Endodermal cell (in vitro differentiated cells): ENCODE measurements at regions not wholly inside any gene's neighbourhood (a gene's known extent, or its start where the extent isn't known, plus 50 kb on each side); places are given as distances from the start of the nearest gene placed in this dataset.

Source experiments
- DNase-seq: peaks from one replicate; pipeline ENCODE4 v3.0.0-alpha.2; 2017
- H3K27ac ChIP-seq: 2 replicates; pipeline ENCODE4 v1.5.1; 2013; ENCODE audit warnings: mild to moderate bottlenecking, low read depth, low read length, moderate library complexity
- H3K27me3 ChIP-seq: 2 replicates; pipeline ENCODE4 v1.6.1; 2013; ENCODE audit warnings: mild to moderate bottlenecking, low read length, moderate library complexity; ENCODE audit not compliant: insufficient read depth, control insufficient read depth, poor library complexity, severe bottlenecking
- H3K36me3 ChIP-seq: 2 replicates; pipeline ENCODE4 v1.7.0; 2013; ENCODE audit warnings: mild to moderate bottlenecking, low read length, moderate library complexity; ENCODE audit not compliant: control insufficient read depth, insufficient read depth
- H3K4me1 ChIP-seq: one replicate; pipeline ENCODE4 v1.7.0; 2013; ENCODE audit warnings: low read length; ENCODE audit not compliant: control insufficient read depth, insufficient read depth
- H3K4me3 ChIP-seq: 2 replicates; pipeline ENCODE4 v1.5.1; 2013; ENCODE audit warnings: mild to moderate bottlenecking, low read length, moderate library complexity
- H3K9ac ChIP-seq: 2 replicates; pipeline ENCODE4 v1.6.1; 2013; ENCODE audit warnings: mild to moderate bottlenecking, low read length, moderate library complexity; ENCODE audit not compliant: poor library complexity, severe bottlenecking; ENCODE audit errors: extremely low read depth
- H3K9me3 ChIP-seq: 2 replicates; pipeline ENCODE4 v1.6.1; 2013; ENCODE audit warnings: mild to moderate bottlenecking, low read length, moderate library complexity; ENCODE audit not compliant: control insufficient read depth
- H3K27ac Mint-ChIP-seq: 2 replicates; pipeline ENCODE4 v1.8.0; 2020; ENCODE audit warnings: mixed read lengths
- H3K27me3 Mint-ChIP-seq: 2 replicates; pipeline ENCODE4 v1.8.0; 2021; ENCODE audit warnings: mild to moderate bottlenecking, mixed read lengths; ENCODE audit not compliant: insufficient read depth
- H3K36me3 Mint-ChIP-seq: 2 replicates; pipeline ENCODE4 v1.8.0; 2020; ENCODE audit warnings: low read depth, mixed read lengths
- H3K4me1 Mint-ChIP-seq: 2 replicates; pipeline ENCODE4 v1.8.0; 2020; ENCODE audit warnings: mixed read lengths
- H3K4me3 Mint-ChIP-seq: 2 replicates; pipeline ENCODE4 v1.8.0; 2020; ENCODE audit warnings: mild to moderate bottlenecking, moderate library complexity, mixed read lengths
- H3K9me3 Mint-ChIP-seq: 2 replicates; pipeline ENCODE4 v1.8.0; 2020; ENCODE audit warnings: mild to moderate bottlenecking, mixed read lengths
- WGBS, 2 experiments: methylation state at CpG; one replicate each; pipeline versions ENCODE4 v1.1.5 to v1.1.7; 2013; ENCODE audit warnings: missing lambda C conversion rate in 2 of 2, mixed read lengths in 1 of 2; ENCODE audit not compliant: insufficient coverage in 1 of 2, insufficient read length in 1 of 2; 5-methylcytosine and 5-hydroxymethylcytosine counted together
- TF ChIP-seq, protein P1 (sequence below): fragments of 200-600 bp; sonication (generic); conservative IDR thresholded peaks from 2 replicates; pipeline ENCODE4 v1.5.0; 2021; ENCODE audit warnings: antibody characterized with exemption, mild to moderate bottlenecking

- H3K4me3 Mint-ChIP-seq, result no peak overlapping the region
- H3K9me3 ChIP-seq, result no peaks in the 10 kb centered on the region
- H3K4me1 ChIP-seq, result no peaks in the 10 kb centered on the region
- H3K36me3 Mint-ChIP-seq, result no peaks in the 10 kb centered on the region
- no peak overlapping the region for H3K9ac ChIP-seq
- H3K36me3 ChIP-seq, result no peaks in the 10 kb centered on the region
- H3K27ac Mint-ChIP-seq, result no peak overlapping the region
- no peaks in the 10 kb centered on the region for H3K27me3 Mint-ChIP-seq
- WGBS, 2 experiments, result 91 to 96% methylated on average over 5 of the region's 5 CpGs
- no peak overlapping the region for H3K4me3 ChIP-seq
- no peaks in the 10 kb centered on the region for H3K27me3 ChIP-seq
- peaks cover 2% of the 10 kb centered on the region for H3K9me3 Mint-ChIP-seq
- no peak for DNase-seq
- TF ChIP-seq, protein P1, sequence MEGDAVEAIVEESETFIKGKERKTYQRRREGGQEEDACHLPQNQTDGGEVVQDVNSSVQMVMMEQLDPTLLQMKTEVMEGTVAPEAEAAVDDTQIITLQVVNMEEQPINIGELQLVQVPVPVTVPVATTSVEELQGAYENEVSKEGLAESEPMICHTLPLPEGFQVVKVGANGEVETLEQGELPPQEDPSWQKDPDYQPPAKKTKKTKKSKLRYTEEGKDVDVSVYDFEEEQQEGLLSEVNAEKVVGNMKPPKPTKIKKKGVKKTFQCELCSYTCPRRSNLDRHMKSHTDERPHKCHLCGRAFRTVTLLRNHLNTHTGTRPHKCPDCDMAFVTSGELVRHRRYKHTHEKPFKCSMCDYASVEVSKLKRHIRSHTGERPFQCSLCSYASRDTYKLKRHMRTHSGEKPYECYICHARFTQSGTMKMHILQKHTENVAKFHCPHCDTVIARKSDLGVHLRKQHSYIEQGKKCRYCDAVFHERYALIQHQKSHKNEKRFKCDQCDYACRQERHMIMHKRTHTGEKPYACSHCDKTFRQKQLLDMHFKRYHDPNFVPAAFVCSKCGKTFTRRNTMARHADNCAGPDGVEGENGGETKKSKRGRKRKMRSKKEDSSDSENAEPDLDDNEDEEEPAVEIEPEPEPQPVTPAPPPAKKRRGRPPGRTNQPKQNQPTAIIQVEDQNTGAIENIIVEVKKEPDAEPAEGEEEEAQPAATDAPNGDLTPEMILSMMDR, result no peak
- H3K27ac ChIP-seq, result no peak overlapping the region
- H3K4me1 Mint-ChIP-seq, result peaks cover 10% of the 10 kb centered on the region
Observed at GRCh38 chr11:112619106-112619505, 342.1 kb upstream of the NCAM1 start.

DNA sequence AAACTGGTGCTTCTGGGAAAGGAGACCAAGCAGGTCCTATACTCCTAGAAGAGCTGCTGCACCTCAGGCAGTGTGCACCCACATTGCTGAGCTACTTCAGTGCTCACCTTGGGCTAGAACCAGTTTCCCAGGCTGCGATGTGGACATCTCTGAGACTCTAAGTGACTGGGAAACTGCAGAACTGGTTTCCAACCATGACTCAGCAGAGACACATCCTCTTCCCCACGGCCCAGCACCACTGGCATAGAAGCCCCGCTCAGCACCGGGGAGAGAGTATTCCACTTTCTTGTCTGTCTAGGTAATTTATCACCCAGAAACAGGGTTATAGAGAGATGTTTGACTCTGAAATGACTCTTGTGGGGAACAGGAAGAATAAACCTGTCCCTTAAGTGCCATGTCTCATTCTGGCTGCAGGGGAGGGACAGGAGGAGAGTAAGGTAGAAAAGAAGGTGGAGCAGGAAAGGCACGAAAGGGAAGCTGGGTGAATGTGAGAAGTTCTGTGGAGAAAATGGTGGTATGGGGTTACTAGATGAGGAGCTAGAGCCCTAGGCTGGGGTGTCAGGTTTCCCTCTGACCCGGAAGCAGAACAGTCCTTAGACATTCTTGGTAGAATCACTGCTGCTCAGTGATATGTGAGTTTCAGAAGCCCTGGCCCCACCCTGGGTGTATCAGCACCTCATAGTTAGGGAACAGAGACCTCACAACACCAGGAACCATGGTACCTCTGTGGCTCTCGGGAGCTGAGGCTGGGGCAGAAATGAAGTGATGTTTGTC, 340.4 kb upstream of the NCAM1 start:
- H3K27me3 Mint-ChIP-seq, result no peaks in the 10 kb centered on the region
- peaks cover 10% of the 10 kb centered on the region for H3K4me1 Mint-ChIP-seq
- Histone ChIP-seq H3K9me3 (no peaks in the 10 kb centered on the region), H3K4me1 (no peaks in the 10 kb centered on the region), H3K9ac (no peak overlapping the region), H3K27me3 (no peaks in the 10 kb centered on the region), H3K4me3 (no peak overlapping the region), H3K36me3 (no peaks in the 10 kb centered on the region), H3K27ac (no peak overlapping the region)
- peaks cover 2% of the 10 kb centered on the region for H3K9me3 Mint-ChIP-seq
- 89 to 100% methylated on average over 3 to 7 of the region's 7 CpGs for WGBS, 2 experiments
- no peaks in the 10 kb centered on the region for H3K36me3 Mint-ChIP-seq
- H3K27ac Mint-ChIP-seq, result no peak overlapping the region
- DNase-seq, result no peak
- TF ChIP-seq, protein P1, result no peak
- H3K4me3 Mint-ChIP-seq, result no peak overlapping the region

- no peaks in the 10 kb centered on the region for H3K9me3 ChIP-seq
- no peak overlapping the region for H3K4me3 ChIP-seq
- WGBS, 2 experiments, result 93% methylated on average over 1 of the region's 1 CpG; no CpG with 5 or more reads in 1 of the 2 experiments
- H3K36me3 Mint-ChIP-seq, result no peaks in the 10 kb centered on the region
- no peaks in the 10 kb centered on the region for H3K36me3 ChIP-seq
- H3K27ac Mint-ChIP-seq, result no peak overlapping the region
- no peak overlapping the region for H3K27ac ChIP-seq
- peaks cover 3% of the 10 kb centered on the region for H3K27me3 Mint-ChIP-seq
- DNase-seq, result no peak
- no peaks in the 10 kb centered on the region for H3K4me1 ChIP-seq
- TF ChIP-seq, protein P1, result no peak
- H3K9me3 Mint-ChIP-seq, result peaks cover 2% of the 10 kb centered on the region
- no peaks in the 10 kb centered on the region for H3K27me3 ChIP-seq
- H3K4me1 Mint-ChIP-seq, result no peaks in the 10 kb centered on the region
- H3K4me3 Mint-ChIP-seq, result no peak overlapping the region
- no peak overlapping the region for H3K9ac ChIP-seq
Observed at GRCh38 chr11:112623057-112623456, 338.2 kb upstream of the NCAM1 start.
